IMR-90 (cell line): ENCODE measurements at regions not wholly inside any gene's neighbourhood (a gene's known extent, or its start where the extent isn't known, plus 50 kb on each side); places are given as distances from the start of the nearest gene placed in this dataset.

Experiments
- ATAC-seq: fragments of 200-7000 bp; cut with Tn5 transposase; 2 replicates; pipeline ENCODE4 v1.9.1; 2020; ENCODE audit warnings: low read depth, mild to moderate bottlenecking, moderate library complexity
- BruUV-seq: library from RNA; stranded (reverse); fragments of 400-500 nt; replicated peaks from 2 replicates; lab custom pipeline; 2021; lab: Mats Ljungman, UMichigan
- CTCF ChIA-PET: fragments of 300-600 bp; formaldehyde crosslinking; extraction: SDS; loops from one replicate; lab custom pipeline; 2021; ENCODE audit warnings: antibody characterized with exemption; lab: Yijun Ruan, JAX
- POLR2A ChIA-PET: fragments of 300-600 bp; sonication (Branson Sonifier 250); formaldehyde crosslinking; loops from one replicate; lab custom pipeline; 2022; ENCODE audit warnings: antibody characterized with exemption; ENCODE audit not compliant: unreplicated experiment; lab: Charles Lee
- DNase-seq: peaks from one replicate; pipeline ENCODE4 v3.0.0; 2013
- H2AFZ ChIP-seq: replicated peaks from 2 replicates; pipeline ENCODE3; 2013; ENCODE audit warnings: low read length, mild to moderate bottlenecking; ENCODE audit not compliant: poor library complexity
- H2AK5ac ChIP-seq: 2 replicates; pipeline ENCODE4 v1.6.1; 2013; ENCODE audit warnings: low read depth, low read length, inconsistent platforms
- H2AK9ac ChIP-seq: replicated peaks from 2 replicates; pipeline ENCODE3; 2013; ENCODE audit warnings: mild to moderate bottlenecking, low read depth, low read length, moderate library complexity; ENCODE audit not compliant: poor library complexity
- H2BK120ac ChIP-seq: 2 replicates; pipeline ENCODE4 v1.6.1; 2013; ENCODE audit warnings: low read depth, low read length, inconsistent platforms
- H2BK15ac ChIP-seq: 3 replicates; pipeline ENCODE4 v1.6.1; 2013; ENCODE audit warnings: low read depth, low read length, inconsistent platforms
- H2BK20ac ChIP-seq: 2 replicates; pipeline ENCODE4 v1.6.1; 2013; ENCODE audit warnings: low read depth, mild to moderate bottlenecking, inconsistent platforms, low read length, moderate library complexity
- H2BK5ac ChIP-seq: 2 replicates; pipeline ENCODE4 v1.6.1; 2013; ENCODE audit warnings: mild to moderate bottlenecking, low read depth, low read length, inconsistent platforms; ENCODE audit not compliant: poor library complexity, severe bottlenecking
- H3K14ac ChIP-seq: replicated peaks from 2 replicates; pipeline ENCODE4 v1.6.1; 2013; ENCODE audit warnings: low read depth, low read length, inconsistent platforms
- H3K18ac ChIP-seq: 2 replicates; pipeline ENCODE4 v1.6.1; 2013; ENCODE audit warnings: low read depth, low read length, control low read depth
- H3K23ac ChIP-seq: 2 replicates; pipeline ENCODE4 v1.6.1; 2013; ENCODE audit warnings: low read depth, low read length, inconsistent platforms
- H3K27ac ChIP-seq: 2 replicates; pipeline ENCODE4 v1.5.1; 2013; ENCODE audit warnings: mild to moderate bottlenecking, control low read depth, low read length; ENCODE audit not compliant: insufficient read depth
- H3K27me3 ChIP-seq: 2 replicates; pipeline ENCODE4 v1.6.1; 2013; ENCODE audit warnings: low read length; ENCODE audit not compliant: control insufficient read depth, insufficient read depth
- H3K36me3 ChIP-seq: 2 replicates; pipeline ENCODE4 v1.6.1; 2013; ENCODE audit warnings: low read length, mixed read lengths; ENCODE audit not compliant: control insufficient read depth, insufficient read depth
- H3K4ac ChIP-seq: 2 replicates; pipeline ENCODE4 v1.6.1; 2013; ENCODE audit warnings: low read depth, low read length, inconsistent platforms
- H3K4me1 ChIP-seq: 2 replicates; pipeline ENCODE4 v1.6.1; 2013; ENCODE audit warnings: low read length, mixed read lengths; ENCODE audit not compliant: control insufficient read depth, insufficient read depth
- H3K4me2 ChIP-seq: 2 replicates; pipeline ENCODE4 v1.6.1; 2013; ENCODE audit warnings: low read depth, mild to moderate bottlenecking, control low read depth, low read length, moderate library complexity
- H3K4me3 ChIP-seq: 2 replicates; pipeline ENCODE4 v1.5.1; 2013; ENCODE audit warnings: low read depth, mild to moderate bottlenecking, control low read depth, low read length, moderate library complexity; ENCODE audit not compliant: insufficient read depth
- H3K56ac ChIP-seq: 2 replicates; pipeline ENCODE4 v1.6.1; 2013; ENCODE audit warnings: low read length, inconsistent platforms; ENCODE audit not compliant: insufficient read depth; ENCODE audit errors: extremely low read depth
- H3K79me1 ChIP-seq, 2 experiments: 2 replicates each; pipeline ENCODE4 v1.6.1; 2013; ENCODE audit warnings: low read length in 2 of 2, inconsistent platforms in 1 of 2, low read depth in 1 of 2
- H3K9ac ChIP-seq: 2 replicates; pipeline ENCODE4 v1.6.1; 2013; ENCODE audit warnings: low read depth, low read length, control low read depth
- H3K9me1 ChIP-seq: 2 replicates; pipeline ENCODE4 v1.6.1; 2013; ENCODE audit warnings: low read length, inconsistent platforms; ENCODE audit not compliant: insufficient read depth
- H3K9me3 ChIP-seq: 2 replicates; pipeline ENCODE4 v1.6.1; 2013; ENCODE audit warnings: low read length; ENCODE audit not compliant: control insufficient read depth, insufficient read depth
- H4K20me1 ChIP-seq: 2 replicates; pipeline ENCODE4 v1.6.1; 2013; ENCODE audit warnings: low read length, inconsistent platforms; ENCODE audit not compliant: insufficient read depth
- H4K5ac ChIP-seq: 2 replicates; pipeline ENCODE4 v1.6.1; 2013; ENCODE audit warnings: mild to moderate bottlenecking, low read depth, low read length, control low read depth
- H4K8ac ChIP-seq, 2 experiments: 2 replicates each; pipeline ENCODE4 v1.6.1; 2013; ENCODE audit warnings: low read depth in 2 of 2, low read length in 2 of 2, control low read depth in 1 of 2, inconsistent platforms in 1 of 2
- H4K91ac ChIP-seq: 2 replicates; pipeline ENCODE4 v1.6.1; 2013; ENCODE audit warnings: low read depth, low read length, inconsistent platforms; ENCODE audit not compliant: insufficient read depth
- BHLHE40 ChIP-seq: fragments of 150-350 bp; IDR thresholded peaks from 2 replicates; pipeline ENCODE4 v1.6.1; 2016; ENCODE audit warnings: mild to moderate bottlenecking, low read depth, low read length
- CEBPB ChIP-seq: IDR thresholded peaks from 2 replicates; pipeline ENCODE4 v1.6.1; 2012; ENCODE audit warnings: low read depth, low read length, improper control_type of control experiment
- CHD1 ChIP-seq: IDR thresholded peaks from 2 replicates; pipeline ENCODE4 v1.6.1; 2012; ENCODE audit warnings: low read depth, low read length, improper control_type of control experiment
- FOS ChIP-seq: fragments of 150-350 bp; IDR thresholded peaks from 2 replicates; pipeline ENCODE4 v1.6.1; 2016; ENCODE audit warnings: low read depth, low read length
- MAFK ChIP-seq: IDR thresholded peaks from 2 replicates; pipeline ENCODE4 v1.6.1; 2012; ENCODE audit warnings: low read depth, low read length, improper control_type of control experiment
- MAZ ChIP-seq: IDR thresholded peaks from 2 replicates; pipeline ENCODE4 v1.6.1; 2012; ENCODE audit warnings: low read depth, mild to moderate bottlenecking, low read length, improper control_type of control experiment, moderate library complexity, borderline replicate concordance
- MXI1 ChIP-seq: IDR thresholded peaks from 2 replicates; pipeline ENCODE4 v1.6.1; 2012; ENCODE audit warnings: low read depth, mild to moderate bottlenecking, low read length, moderate library complexity, borderline replicate concordance
- NFE2L2 ChIP-seq: fragments of 150-350 bp; IDR thresholded peaks from 2 replicates; pipeline ENCODE4 v1.6.1; 2016; ENCODE audit warnings: low read depth, mild to moderate bottlenecking, low read length
- POLR2A ChIP-seq: IDR thresholded peaks from 2 replicates; pipeline ENCODE4 v1.6.1; 2012; ENCODE audit warnings: mild to moderate bottlenecking, low read depth, low read length
- RAD21 ChIP-seq: IDR thresholded peaks from 2 replicates; pipeline ENCODE4 v1.6.1; 2012; ENCODE audit warnings: low read length, improper control_type of control experiment
- RCOR1 ChIP-seq: IDR thresholded peaks from 2 replicates; pipeline ENCODE4 v1.6.1; 2012; ENCODE audit warnings: mild to moderate bottlenecking, low read length, improper control_type of control experiment; ENCODE audit not compliant: insufficient replicate concordance
- RFX5 ChIP-seq: IDR thresholded peaks from 2 replicates; pipeline ENCODE4 v1.8.0; 2012; ENCODE audit warnings: low read depth, mild to moderate bottlenecking, low read length, moderate library complexity
- SMC3 ChIP-seq: fragments of 150-350 bp; IDR thresholded peaks from 2 replicates; pipeline ENCODE4 v1.6.1; 2016; ENCODE audit warnings: low read depth, mild to moderate bottlenecking, antibody characterized with exemption, low read length, moderate library complexity
- WGBS, 2 experiments: methylation state at CpG; one replicate each; pipeline versions ENCODE4 v1.1.5 to v1.1.7; 2013; ENCODE audit warnings: missing lambda C conversion rate in 2 of 2; ENCODE audit not compliant: insufficient read length in 1 of 2; ENCODE audit errors: extremely low coverage in 2 of 2; 5-methylcytosine and 5-hydroxymethylcytosine counted together
- dilution Hi-C: fragments of 300-500 bp; cut with HindIII; formaldehyde crosslinking; loops from one replicate; pipeline ENCODE4 v1.14.3; 2018; ENCODE audit warnings: low sequenced_read_pairs; ENCODE audit not compliant: unreplicated experiment
- in situ Hi-C: fragments of 300-500 bp; cut with MboI; formaldehyde crosslinking; loops from 3 replicates; pipeline ENCODE4 v1.14.3; 2019; ENCODE audit warnings: low sequenced_read_pairs, inconsistent platforms, mixed read lengths
- intact Hi-C: fragments of 100-400 bp; cut with micrococcal nuclease; formaldehyde crosslinking; loops from 2 replicates; pipeline ENCODE4 v1.10.0; 2022
- TF ChIP-seq, protein P1 (sequence below): fragments of 150-350 bp; IDR thresholded peaks from 2 replicates; pipeline ENCODE4 v1.6.1; 2017; ENCODE audit warnings: mild to moderate bottlenecking, antibody characterized with exemption, low read length, low read depth
- TF ChIP-seq, protein P2 (sequence below): fragments of 150-350 bp; IDR thresholded peaks from 2 replicates; pipeline ENCODE4 v1.6.1; 2016; ENCODE audit warnings: low read depth, mild to moderate bottlenecking, low read length, moderate library complexity, borderline replicate concordance
- TF ChIP-seq, protein P3 (sequence below): conservative IDR thresholded peaks from 2 replicates; pipeline ENCODE4 v1.5.1; 2012; ENCODE audit warnings: mild to moderate bottlenecking, low read depth, low read length, improper control_type of control experiment

DNA sequence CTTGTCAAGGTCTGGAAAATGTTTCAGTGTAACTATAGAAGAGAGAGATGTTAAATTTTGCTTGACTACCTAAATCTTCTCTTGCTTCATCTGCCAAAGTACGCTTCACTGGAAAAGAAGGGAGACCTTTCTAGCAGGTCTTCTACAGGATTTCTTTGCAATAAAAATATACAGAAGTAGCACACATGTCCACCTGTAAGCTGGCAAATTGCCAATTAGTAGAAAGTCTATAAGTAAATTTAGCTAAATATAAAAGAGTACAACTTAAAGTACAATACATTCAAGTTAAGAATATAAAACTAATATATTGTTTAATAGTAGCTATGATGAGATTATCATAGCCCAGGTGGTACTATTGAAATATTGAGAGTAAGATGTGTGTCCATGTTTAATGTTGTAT is 128.5 kb upstream of the EDNRB start:
- ChIA-PET POLR2A (no interaction called here), CTCF (no interaction called here)
- no TSS peak for BruUV-seq
- no peak for ATAC-seq
- Histone ChIP-seq H4K91ac (no peak overlapping the region), H4K8ac (no peak overlapping the region), H3K36me3 (no peaks in the 10 kb centered on the region), H2BK15ac (no peak overlapping the region), H3K14ac (no peak overlapping the region), H3K79me1 (no peaks in the 10 kb centered on the region), H2AK5ac (no peak overlapping the region), H2BK120ac (no peak overlapping the region), H3K4me3 (no peak overlapping the region), H4K20me1 (no peaks in the 10 kb centered on the region), H3K9ac (no peak overlapping the region), H3K4me1 (no peaks in the 10 kb centered on the region), H2BK20ac (no peak overlapping the region), H3K27me3 (no peaks in the 10 kb centered on the region), H3K23ac (no peak overlapping the region), H3K56ac (no peak overlapping the region), H2AK9ac (no peak overlapping the region), H3K18ac (no peak overlapping the region), H3K4me2 (no peak overlapping the region), H3K9me3 (no peaks in the 10 kb centered on the region), H3K27ac (no peak overlapping the region), H3K4ac (no peak overlapping the region), H3K9me1 (no peaks in the 10 kb centered on the region), H2AFZ (no peak overlapping the region), H4K5ac (no peak overlapping the region), H2BK5ac (no peak overlapping the region)
- WGBS, 2 experiments, result no CpG with 5 or more reads among the region's 1 CpG
- dilution Hi-C loops, result no loop called here
- TF ChIP-seq MAZ (no peak), FOS (no peak), SMC3 (no peak), POLR2A (no peak), MAFK (no peak), CHD1 (no peak), NFE2L2 (no peak), MXI1 (no peak), BHLHE40 (no peak), RAD21 (no peak), CEBPB (no peak), RCOR1 (no peak), RFX5 (no peak)
- TF ChIP-seq, protein P1, sequence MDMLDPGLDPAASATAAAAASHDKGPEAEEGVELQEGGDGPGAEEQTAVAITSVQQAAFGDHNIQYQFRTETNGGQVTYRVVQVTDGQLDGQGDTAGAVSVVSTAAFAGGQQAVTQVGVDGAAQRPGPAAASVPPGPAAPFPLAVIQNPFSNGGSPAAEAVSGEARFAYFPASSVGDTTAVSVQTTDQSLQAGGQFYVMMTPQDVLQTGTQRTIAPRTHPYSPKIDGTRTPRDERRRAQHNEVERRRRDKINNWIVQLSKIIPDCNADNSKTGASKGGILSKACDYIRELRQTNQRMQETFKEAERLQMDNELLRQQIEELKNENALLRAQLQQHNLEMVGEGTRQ, result no peak
- TF ChIP-seq, protein P2, sequence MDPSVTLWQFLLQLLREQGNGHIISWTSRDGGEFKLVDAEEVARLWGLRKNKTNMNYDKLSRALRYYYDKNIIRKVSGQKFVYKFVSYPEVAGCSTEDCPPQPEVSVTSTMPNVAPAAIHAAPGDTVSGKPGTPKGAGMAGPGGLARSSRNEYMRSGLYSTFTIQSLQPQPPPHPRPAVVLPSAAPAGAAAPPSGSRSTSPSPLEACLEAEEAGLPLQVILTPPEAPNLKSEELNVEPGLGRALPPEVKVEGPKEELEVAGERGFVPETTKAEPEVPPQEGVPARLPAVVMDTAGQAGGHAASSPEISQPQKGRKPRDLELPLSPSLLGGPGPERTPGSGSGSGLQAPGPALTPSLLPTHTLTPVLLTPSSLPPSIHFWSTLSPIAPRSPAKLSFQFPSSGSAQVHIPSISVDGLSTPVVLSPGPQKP, result no peak
- TF ChIP-seq, protein P3, sequence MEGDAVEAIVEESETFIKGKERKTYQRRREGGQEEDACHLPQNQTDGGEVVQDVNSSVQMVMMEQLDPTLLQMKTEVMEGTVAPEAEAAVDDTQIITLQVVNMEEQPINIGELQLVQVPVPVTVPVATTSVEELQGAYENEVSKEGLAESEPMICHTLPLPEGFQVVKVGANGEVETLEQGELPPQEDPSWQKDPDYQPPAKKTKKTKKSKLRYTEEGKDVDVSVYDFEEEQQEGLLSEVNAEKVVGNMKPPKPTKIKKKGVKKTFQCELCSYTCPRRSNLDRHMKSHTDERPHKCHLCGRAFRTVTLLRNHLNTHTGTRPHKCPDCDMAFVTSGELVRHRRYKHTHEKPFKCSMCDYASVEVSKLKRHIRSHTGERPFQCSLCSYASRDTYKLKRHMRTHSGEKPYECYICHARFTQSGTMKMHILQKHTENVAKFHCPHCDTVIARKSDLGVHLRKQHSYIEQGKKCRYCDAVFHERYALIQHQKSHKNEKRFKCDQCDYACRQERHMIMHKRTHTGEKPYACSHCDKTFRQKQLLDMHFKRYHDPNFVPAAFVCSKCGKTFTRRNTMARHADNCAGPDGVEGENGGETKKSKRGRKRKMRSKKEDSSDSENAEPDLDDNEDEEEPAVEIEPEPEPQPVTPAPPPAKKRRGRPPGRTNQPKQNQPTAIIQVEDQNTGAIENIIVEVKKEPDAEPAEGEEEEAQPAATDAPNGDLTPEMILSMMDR, result no peak
- DNase-seq, result no peak
- intact Hi-C loops, result no loop called here
- in situ Hi-C loops, result no loop called here
